Kidney tubule cell (primary cell): ENCODE measurements at regions not wholly inside any gene's neighbourhood (a gene's known extent, or its start where the extent isn't known, plus 50 kb on each side); places are given as distances from the start of the nearest gene placed in this dataset.
A peak's percentile ranks its signal among the peaks of the same experiment; 100 is the strongest.
"Not testable (repeated sequence)": the region's sequence is repeated elsewhere in the genome, so short reads cannot be mapped to it uniquely, and the experiment has no call there.

Experiments
- DNase-seq: peaks from one replicate; pipeline ENCODE4 v3.0.0-alpha.2; 2018; ENCODE audit warnings: low spot score

DNA sequence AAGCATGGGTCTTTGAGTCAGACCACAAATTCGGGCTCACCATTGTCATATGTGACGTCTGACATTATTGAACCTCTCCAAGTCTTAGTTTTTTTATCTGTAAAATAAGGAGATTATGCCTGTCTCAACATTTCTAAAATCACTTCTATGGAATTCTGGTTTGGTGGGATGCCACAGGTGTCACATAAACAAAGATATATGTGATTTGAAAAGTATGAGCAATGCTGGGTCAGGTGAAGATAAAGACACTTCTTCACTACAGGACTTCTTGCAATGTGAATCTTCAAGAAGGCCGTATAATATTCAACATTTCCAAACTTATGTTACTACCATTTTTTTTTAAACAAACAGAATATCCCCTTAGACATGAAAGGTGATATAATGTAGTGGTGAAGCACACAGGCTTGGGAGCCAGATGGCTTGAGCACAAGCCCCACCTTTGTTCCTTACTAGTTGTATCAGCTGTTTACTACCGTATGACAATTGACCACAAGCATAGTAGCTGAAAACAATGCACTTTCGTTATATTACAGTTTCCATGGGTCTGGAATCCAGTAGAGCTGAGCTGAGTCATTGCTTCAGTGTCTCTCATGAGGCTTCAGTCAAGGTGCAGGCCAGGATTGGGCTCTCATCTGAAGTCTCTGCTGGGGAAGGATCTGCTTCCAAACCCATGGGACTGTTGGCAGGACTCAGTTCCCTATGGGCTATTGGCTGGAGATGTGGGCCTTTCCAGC, 87.7 kb downstream of the UTP18 start:
- no peak for DNase-seq

DNA sequence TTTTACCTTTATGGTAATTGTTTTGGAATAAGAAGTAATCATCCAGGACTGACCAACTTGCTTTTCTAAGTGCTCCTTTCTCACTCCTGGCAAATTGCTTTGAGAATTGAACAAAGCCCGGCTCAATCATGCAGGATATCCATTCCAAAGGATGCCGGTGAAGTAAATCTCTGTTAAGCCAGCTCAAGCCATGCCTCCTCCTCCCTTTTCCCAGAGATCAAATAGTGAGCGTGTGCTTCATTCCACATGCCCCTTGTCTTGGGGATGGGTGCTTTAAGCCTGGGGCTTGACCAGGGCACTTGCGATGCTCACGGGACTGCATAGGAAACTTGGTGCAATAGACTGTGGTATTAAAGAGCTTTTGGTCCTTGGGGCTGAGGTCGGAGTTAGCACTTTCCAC, 90.7 kb downstream of the UTP18 start:
- no peak for DNase-seq

DNA sequence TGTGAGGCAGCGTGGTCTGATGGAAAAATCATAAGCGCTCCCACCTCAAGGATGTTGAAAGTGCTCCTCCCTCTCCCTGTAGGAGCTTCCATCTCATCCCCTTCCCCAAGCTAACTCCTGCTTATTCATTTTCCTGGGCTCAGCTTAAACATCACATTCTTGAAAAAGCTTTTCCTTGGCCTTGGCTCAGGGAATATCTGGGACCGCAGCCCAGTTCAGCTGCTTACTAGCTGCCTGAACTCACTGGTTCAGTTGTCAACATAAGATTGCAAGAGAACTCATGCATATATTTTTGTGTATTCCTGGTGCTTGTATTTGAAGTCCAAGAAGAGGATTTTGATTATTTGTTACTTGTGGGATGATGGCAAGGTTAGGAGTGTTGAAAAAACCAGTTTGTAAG, 91.5 kb downstream of the UTP18 start:
- DNase-seq, result no peak

DNA sequence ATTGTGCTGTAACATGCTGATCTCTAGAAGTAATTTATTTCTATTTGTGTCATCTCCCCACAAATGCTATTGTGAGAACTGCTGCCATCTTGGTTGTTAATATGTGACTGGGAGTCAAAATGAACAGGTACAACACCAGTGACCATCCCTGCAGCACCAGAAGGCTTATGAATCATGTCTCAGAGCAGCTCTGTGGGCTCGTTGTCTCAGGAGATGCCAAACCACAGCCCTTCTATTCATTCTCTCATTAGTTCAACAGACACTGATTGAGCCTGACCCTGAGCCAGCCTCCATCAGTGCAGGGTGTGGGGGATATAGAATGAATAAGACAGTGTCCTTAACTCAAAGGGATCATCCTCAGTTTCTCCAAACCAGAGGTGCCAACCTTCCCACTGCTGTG, 92.5 kb downstream of the UTP18 start:
- DNase-seq, result peak; percentile 21

DNA sequence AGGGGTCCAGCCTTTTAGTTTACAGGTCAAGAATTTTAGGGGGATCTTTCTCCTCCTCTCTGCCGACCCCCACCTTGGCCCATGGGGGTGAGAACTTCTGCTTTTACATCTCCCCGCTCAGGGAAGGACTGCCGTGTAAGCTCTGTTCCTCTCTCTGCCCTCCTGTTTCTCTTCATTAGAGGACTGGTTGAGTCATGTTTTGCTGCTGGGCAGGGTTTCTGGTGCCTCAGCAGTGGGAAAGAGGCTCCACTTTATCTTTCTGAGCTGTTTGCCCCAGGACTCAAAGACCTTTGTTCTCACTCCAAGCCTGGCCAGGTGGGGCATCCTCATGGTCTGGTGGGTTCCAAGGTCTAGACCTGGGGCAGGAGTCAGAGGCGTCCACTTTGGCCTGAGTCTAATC, 93.0 kb downstream of the UTP18 start:
- DNase-seq, result no peak

DNA sequence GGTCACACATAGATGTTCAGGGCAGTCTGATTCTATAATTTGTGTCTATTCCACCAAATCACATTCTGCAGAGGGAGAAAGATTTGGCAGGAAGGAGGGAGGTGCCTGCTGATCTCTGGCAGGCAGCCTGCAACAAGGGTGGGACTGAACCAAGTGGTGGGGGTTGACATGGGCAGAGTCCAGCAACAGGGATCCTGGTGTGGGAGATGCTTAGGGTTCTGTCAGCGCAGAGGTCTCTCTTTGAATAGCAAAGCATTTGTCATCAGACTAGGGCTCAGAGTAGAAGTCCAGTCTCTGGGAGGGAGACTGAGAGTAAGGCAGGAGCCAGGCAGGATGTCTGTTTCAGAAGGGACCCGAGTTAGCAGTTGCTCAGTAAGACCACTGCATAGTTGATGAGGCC, 94.6 kb downstream of the UTP18 start:
- DNase-seq, result no peak

DNA sequence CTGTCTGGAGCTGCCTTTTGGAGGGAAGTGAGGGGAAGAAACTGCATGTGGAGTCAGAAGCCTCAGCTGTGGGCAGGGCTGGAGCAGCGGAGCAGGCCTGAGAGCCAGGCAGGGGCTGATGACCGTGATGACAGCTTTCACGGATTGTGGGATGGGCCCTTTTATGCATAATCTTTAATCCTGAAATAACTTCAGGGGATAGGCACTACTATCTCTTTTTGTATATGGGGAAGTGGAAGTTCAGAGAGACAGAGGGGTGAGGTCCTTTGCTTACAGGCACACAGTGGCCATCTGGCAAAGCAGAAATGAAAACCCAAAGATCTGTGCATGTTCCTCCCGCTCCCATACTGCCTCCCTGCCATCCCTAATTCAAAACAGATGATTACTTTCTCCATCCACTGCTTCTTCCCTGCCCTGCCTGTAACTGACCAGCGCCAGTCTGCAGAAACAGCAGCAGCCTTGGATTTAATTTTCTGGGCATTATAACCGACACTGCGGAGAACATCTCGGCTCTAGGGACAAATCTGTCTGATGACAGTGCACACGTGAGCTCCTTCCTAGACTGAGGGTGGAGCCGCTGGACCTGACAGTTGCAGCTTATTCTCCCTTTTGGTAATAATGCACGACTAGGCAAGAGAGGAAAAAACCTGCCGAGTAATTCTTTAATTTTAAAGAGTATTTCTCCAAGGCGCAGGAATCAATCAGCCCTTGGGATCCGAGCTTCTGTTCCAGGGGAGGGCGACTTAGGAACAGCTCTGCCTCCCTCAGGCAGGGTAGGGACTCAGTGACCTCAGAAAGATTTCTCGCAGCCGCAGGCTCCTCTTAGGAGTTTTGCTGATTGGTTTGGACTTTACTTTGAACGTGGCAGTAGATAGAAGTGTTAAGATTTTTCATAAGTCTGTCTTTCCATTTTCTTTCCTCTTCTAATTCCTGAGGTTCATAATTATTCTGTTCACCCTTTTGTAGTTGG, 95.4 kb downstream of the UTP18 start:
- DNase-seq, result no peak

DNA sequence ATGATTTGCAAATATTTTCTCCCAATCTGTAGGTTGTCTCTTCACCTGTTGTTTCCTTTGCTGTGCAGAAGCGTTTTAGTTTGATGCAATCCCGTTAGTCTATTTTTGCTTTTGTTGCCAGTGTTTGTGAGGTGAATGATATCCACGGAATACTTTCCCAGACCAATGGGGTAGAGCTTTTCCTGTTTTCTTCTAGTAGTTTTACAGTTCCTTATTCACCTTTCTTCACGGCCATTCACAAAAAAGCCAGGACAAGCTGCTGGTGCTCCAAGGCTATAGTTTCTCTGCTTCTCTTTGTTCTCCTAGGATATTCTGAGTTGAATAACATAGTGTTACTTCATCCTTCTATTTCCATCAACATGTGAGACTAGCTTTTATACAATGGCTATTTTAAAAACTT, 98.7 kb downstream of the UTP18 start:
- no peak for DNase-seq

DNA sequence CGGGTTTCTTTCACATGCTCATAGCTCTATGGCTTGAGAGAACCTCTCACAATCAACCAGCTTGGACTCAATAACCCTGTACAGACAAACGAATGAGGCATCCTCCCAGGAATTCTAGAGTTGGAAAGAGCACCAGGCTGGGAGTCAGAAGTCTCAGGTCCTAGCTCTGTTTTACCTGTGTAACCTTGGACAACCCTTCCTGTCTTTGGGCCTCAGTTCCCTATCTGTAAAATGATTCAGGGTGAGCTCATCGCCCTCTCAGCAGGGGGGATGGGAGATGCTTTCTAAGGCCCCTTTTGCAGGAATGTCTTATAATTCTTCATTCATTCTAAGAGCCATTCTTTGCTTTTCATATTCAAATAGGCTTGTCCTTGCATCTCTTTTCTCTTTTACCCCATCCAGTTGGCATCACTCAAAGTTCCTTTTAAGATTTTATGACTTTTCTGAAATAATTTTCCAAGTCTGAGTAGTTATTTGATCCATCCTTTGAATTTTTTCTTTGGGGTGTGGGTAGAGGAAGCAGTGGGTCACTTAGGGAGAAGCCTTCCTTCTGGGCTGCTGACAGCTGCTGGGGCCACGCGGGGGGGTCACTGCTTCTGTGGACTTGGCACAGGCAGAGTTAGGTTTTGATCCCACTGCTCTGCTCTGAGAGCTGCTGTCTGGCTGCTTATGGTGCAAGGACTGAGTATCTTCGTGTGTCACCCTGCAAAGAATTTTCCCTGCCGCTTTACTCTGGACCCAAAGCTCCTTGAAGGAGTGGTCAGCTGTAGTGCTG, 102.7 kb downstream of the UTP18 start:
- DNase-seq, result peak; percentile 57

DNA sequence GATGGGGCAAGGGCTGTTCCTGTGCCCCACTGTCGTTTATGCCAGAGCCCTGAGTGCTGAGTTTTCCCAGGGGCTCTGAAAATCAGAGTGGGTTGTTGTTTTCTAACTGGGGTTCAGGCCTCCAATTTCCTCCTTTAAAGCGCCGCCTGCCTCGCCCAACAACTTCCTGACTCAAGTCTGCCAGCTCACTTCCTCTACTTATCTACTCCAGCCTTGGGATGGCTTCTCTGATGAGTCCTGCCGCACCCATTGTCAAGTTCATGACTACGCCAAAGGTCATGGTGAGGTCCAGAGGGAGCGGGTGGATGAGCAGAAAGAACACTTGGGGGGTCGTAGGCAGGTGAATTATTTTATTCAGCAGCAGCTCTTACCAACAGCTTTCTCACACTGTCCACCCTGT, 104.7 kb downstream of the UTP18 start:
- no peak for DNase-seq

DNA sequence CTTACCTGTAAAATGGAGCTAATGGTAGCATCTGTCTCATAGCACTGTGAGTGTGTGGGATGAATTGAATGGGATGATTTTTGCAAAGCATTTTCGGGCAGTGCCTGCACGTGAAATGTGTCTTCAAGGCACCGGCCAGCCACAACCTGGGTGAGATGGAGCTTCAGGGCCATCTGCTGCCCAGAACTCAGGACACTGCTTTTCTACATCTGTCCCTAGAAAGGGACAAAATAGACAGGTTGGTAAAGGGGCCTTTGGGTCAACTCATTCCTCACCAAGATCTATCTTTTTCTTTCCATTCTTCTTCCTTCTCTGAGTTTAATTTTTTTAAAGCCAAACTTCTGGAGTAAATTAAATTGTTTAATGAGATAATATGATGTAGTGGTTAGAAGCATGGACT, 106.5 kb downstream of the UTP18 start:
- no peak for DNase-seq

DNA sequence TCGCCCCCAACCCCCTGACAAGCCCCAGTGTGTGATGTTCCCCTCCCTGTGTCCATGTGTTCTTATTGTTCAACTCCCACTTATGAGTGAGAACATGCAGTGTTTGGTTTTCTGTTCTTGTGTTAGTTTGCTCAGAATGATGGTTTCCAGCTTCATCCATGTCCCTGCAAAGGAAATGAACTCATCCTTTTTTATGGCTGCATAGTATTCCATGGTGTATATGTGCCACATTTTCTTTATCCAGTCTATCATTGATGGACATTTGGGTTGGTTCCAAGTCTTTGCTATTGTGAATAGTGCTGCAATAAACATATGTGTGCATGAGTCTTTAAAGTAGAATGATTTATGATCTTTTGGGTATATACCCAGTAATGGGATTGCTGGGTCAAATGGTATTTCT, 107.5 kb downstream of the UTP18 start:
- DNase-seq, result not testable (repeated sequence)

DNA sequence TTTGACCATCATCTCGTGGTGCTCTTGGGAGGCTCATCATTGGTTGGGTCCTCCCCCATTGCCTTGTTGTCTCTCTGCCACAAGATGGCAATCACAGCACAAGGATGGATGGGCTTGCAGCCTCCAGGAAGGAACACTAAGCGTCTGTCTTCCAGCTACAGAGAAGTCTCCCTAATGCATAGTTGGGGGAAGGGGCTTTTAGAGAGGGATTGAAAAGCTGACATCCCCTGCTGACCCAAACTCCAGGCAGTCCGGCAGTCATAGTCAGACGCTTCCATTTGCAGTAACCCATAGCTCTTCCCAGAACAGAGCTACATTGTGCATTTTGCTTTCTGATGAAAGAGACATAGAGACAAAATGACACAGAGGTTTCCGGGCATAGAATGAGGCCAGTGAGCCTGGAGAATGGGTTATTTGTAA, 111.4 kb downstream of the UTP18 start:
- peak; percentile 77 for DNase-seq

DNA sequence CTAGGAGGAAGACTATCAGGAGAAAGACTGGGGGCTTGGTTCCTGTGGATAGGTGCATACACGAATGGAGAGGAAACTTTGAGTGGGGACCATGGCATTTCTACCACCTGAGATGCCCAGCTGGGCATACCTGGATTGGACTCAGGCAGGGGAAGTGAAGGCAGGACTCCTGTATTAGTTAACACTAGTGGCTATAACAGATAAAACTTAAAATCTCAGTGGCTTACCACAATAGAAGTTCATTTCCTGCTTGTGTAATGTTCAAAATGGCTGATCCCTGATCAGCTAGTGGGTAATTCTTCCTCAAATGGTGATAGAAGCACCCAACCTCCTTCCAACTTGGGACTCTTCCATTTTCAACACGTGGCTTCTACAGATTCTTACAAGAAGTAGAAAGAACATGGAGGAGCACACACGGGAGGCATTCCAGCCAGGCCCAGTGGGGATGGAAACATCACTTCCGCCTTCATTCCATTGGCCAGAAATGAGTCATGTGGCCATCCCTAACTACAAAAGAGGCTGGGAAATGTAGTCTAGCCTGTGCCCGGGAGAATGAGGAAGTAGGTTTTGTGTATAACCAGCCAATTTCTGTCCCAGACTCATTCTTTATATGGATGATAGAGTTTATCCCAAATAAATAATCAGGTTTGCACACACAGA, 112.1 kb downstream of the UTP18 start:
- peak; percentile 69 for DNase-seq

DNA sequence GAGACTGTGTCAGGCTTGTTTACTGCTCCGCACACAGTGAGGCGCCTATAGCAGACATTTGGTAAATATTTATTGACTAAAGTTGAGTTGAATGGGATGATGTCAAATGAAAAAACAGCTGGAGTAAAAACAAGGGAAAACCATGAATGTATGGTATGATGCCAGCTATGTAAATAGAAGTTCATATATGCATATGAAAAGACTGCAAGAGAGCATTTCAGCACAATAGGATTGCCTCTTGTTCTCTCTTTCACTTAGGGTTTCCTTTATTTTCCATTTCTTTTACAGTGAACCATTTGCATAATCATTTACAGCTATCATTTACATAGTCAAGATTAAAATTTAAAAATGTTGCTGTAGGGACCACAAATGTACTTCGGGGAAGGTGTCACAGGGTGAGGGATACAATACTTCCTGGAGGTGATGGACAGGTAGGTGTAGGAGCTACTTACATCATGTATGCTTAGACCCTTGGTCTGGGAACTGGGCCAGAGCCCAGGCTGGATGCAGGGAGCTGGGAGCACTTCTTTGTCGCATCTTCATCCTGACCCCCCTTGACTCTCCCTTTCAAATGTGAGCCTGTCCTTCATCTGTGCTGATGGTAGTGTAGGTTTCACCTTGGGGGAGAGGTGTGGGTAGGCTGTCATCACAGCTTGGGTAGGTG, 113.3 kb downstream of the UTP18 start:
- DNase-seq, result no peak

DNA sequence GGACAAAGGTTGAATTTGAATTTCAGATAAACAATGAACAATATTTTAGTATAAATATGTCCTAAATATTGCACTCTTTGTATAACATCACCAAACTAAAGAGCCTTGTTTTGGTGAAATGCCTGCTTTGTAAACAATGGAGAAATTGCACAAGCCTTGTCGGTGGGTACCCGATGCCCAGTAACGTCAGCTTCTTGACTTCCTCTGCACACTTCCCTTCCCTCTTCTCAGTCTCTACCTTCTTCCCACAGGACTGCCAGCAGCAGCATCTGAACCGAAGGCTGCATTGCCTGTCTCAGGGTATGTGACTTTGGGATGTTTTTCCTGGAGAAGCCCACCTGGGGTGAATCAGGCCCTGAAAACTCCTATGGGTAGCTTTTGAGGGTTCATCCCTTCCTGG, 113.9 kb downstream of the UTP18 start:
- no peak for DNase-seq

DNA sequence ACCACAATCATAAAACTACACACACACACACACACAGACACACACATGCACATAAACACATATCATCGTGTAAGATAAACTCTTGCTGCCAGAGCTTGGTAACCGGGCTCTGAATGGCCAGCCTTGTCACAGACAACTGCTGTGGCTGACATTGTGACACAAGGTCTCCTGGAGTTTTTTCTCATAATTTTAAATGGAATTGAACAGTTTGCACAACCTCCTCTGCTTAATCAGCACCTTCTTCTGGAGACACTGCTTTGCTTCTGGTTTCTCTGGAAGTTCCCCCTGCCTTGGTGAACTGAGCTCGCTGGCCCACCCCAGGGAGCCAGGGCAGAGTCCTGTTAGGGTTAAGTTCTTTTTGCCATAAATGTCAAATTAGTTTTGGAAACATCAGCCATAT, 115.4 kb downstream of the UTP18 start:
- DNase-seq, result no peak

DNA sequence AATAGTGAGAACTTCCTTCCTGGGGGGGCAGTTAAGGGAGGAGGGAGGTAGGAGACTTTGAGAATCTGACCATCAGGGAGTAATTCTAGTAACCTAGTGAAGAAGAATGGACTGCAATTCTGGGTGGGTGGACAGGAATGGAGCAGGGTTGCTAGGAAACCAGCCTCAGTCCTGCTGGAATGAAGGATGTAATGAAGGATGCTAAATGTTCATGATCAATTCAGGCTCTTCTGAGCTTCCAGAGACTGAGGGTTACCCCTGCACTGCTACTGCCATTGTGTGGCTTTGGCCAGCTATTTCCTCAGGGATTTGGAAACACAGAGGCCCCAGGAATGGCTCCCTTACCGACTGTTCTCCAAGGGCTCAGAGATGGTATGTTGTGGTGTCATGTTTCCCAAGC, 116.4 kb downstream of the UTP18 start:
- DNase-seq, result no peak

DNA sequence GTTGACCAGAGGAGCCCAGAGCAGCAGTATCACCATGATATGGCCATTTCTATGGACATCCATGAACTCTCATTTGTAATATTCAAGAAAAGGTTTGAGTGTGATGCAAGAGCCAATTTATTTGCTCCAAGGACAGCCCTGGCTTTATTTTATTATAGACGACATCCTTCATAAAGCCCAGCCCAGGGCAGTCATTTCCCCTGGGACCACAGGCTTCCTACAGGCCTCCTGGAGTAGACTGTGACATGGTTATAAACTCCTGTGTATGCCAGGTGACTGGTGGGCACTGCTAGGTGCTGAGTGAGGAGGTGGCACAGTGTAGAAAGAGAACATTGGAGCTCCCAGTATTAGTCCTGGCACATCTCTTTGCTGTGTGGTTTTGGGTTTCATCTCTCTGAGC, 120.9 kb downstream of the UTP18 start:
- no peak for DNase-seq

DNA sequence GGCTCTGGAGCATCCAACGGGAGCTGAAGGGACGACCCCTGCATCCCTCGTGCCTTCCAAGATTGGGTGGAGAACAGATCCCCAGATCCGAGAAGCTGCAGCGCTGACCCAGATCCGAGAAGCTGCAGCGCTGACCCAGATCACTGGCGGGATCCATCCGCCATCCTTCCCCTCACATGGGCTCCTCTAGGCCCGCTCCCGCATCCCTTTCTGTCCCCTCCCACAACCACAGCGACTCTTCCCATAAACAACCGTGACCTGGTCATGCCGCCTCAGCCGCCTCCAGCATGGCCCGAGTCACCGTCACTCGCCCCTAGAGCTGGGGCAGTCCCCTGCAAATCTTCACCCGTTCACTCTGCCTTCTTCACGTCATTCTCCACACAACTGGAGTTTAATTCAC, 124.9 kb downstream of the UTP18 start:
- DNase-seq, result no peak

DNA sequence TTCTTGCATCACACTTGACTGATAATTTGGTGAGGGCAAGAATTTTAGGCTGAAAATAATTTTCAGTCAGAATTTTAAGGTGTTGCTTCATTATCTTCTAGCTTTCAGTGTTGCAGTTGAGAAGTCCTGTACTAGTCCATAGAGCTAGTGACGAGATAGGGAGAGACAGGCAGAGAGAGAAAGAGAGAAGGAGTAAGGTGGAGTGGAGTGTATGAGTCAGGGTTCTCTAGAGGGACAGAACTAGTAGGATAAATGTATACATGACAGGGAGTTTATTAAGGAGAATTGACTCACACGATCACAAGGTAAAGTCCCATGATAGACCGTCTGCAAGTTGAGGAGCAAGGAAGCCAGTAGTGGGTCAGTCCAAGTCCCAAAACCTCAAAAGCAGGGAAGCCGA, 127.2 kb downstream of the UTP18 start:
- DNase-seq, result no peak

DNA sequence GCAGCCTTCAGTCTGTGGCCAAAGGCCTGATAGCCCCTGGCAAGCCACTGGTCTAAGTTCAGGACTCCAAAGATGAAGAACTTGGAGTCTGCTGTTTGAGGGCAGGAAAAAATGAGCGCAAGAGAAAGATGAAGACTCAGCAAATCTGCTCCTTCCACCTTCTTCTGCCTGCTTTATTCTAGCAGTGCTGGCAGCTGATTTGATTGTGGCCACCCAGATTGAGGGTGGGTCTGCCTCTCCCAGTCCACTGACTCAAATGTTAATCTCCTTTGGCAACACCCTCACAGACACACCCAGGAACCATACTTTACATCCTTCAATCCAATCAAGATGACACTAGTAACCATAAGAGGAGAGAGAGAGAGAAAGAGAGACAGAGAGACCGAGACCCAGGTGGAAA, 127.6 kb downstream of the UTP18 start:
- no peak for DNase-seq
